Nucleus accumbens (tissue), 56 donors: ENCODE measurements at regions not wholly inside any gene's neighbourhood (a gene's known extent, or its start where the extent isn't known, plus 50 kb on each side); places are given as distances from the start of the nearest gene placed in this dataset.
"Not testable (repeated sequence)": the region's sequence is repeated elsewhere in the genome, so short reads cannot be mapped to it uniquely, and the experiment has no call there.

Experiments used
- DNase-seq, 56 donors: peaks; one replicate each; lab custom pipeline; 2025; lab: John Stamatoyannopoulos, UW

- no peak for DNase-seq
These were observed 203.2 kb downstream of the LAS1L start for GRCh38 chrX:65331371-65331770.

GRCh38 chrX:65300104-65300809 is 234.3 kb downstream of the LAS1L start:
- no peak for DNase-seq

- not testable (repeated sequence) for DNase-seq
These were observed 251.7 kb downstream of the LAS1L start for GRCh38 chrX:65282905-65283304.

- no peak for DNase-seq
These were observed 261.4 kb downstream of the LAS1L start for GRCh38 chrX:65273152-65273551.

GRCh38 chrX:65266482-65266881 is 268.1 kb downstream of the LAS1L start:
- DNase-seq, result no peak

GRCh38 chrX:65253817-65254216 is 277.6 kb upstream of the ZC4H2 start:
- DNase-seq, result no peak

- no peak for DNase-seq
These were observed 264.9 kb upstream of the ZC4H2 start for GRCh38 chrX:65241059-65241721.

- DNase-seq, result no peak
These were observed 227.3 kb upstream of the ZC4H2 start for GRCh38 chrX:65203545-65203944.

- DNase-seq, result peak in 11 of 56 donors; percentile 0 to 16 (median 3)
These were observed 220.6 kb upstream of the ZC4H2 start for GRCh38 chrX:65196758-65197360.

- DNase-seq, result no peak
These were observed 219.4 kb upstream of the ZC4H2 start for GRCh38 chrX:65195621-65196020.

- DNase-seq, result no peak
These were observed 218.3 kb upstream of the ZC4H2 start for GRCh38 chrX:65194547-65194946.

GRCh38 chrX:65163325-65163724 is 187.1 kb upstream of the ZC4H2 start:
- not testable (repeated sequence) for DNase-seq

- no peak for DNase-seq
These were observed 172.0 kb upstream of the ZC4H2 start for GRCh38 chrX:65148232-65148631.

- DNase-seq, result no peak
These were observed 160.2 kb upstream of the ZC4H2 start for GRCh38 chrX:65136424-65136823.

GRCh38 chrX:65127842-65128241 is 151.6 kb upstream of the ZC4H2 start:
- no peak for DNase-seq

GRCh38 chrX:65098851-65099250 is 122.6 kb upstream of the ZC4H2 start:
- DNase-seq, result no peak

- DNase-seq, result no peak
These were observed 117.4 kb upstream of the ZC4H2 start for GRCh38 chrX:65093658-65094057.

- no peak for DNase-seq
These were observed 97.0 kb upstream of the ZC4H2 start for GRCh38 chrX:65073233-65073632.

- no peak for DNase-seq
These were observed 96.3 kb upstream of the ZC4H2 start for GRCh38 chrX:65072590-65072989.

- not testable (repeated sequence) for DNase-seq
These were observed 82.4 kb upstream of the ZC4H2 start for GRCh38 chrX:65058626-65059025.

GRCh38 chrX:65045001-65045400 is 68.8 kb upstream of the ZC4H2 start:
- no peak for DNase-seq

- DNase-seq, result peak in 27 of 56 donors; percentile 1 to 58 (median 22)
These were observed 59.2 kb upstream of the ZC4H2 start for GRCh38 chrX:65035446-65035770.
